ENCODE measurements at regions not wholly inside any gene's neighbourhood (a gene's known extent, or its start where the extent isn't known, plus 50 kb on each side); places are given as distances from the start of the nearest gene placed in this dataset.
A peak's percentile ranks its signal among the peaks of the same experiment; 100 is the strongest.

DNA sequence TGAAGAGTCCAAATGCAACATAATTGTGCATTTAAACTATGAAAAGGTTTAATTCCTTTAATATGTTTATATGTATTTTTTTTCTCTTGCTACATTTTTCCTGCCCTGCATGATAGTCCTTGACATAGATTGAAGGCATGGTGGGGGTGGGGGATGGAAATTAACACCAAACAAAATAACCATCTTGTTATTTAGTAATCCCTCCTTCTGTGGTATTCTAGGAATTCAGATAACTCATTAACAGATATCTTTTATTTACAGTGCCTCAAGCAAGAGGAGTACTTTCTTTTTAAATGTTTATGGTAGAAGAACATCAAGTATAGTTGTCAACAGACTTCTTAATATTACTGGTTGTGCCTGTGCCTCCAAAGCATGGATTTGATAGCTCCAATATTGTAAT lies 337.6 kb upstream of the SEMA3A start:
- in situ Hi-C loops (cut with HindIII; ENCODE audit: low pct_unique_long_range_greater_than_20kb, low sequenced_read_pairs), result no loop called here
- Histone ChIP-seq H3K9me3 (ENCODE audit: control insufficient read depth, insufficient read depth, low read depth, low read length) (no peaks in the 10 kb centered on the region), H3K27ac (ENCODE audit: low read length) (peak overlapping the region; percentile 49; the same call in 1 of the 2 replicates), H3K36me3 (ENCODE audit: control insufficient read depth, insufficient read depth, low read length) (no peaks in the 10 kb centered on the region; the same call in 1 of the 2 replicates), H3K4me3 (ENCODE audit: low read depth in 2 of 2, low read length in 2 of 2) (no peak overlapping the region), H3K27me3 (ENCODE audit: control insufficient read depth, insufficient read depth, low read length) (no peaks in the 10 kb centered on the region), H3K4me1 (ENCODE audit: control insufficient read depth, insufficient read depth, low read length) (peaks cover 11% of the 10 kb centered on the region)
- BruUV-seq (replicated peaks), result no TSS peak
- DNase-seq (ENCODE audit: low read depth, low spot score) (no peak), ATAC-seq (no peak)
- intact Hi-C loops (cut with micrococcal nuclease; ENCODE audit: unreplicated experiment), result no loop called here
- CTCF ChIA-PET, result no interaction called here
- TF ChIP-seq SIN3A (IDR thresholded peaks at IDR 0.05; ENCODE audit: borderline replicate concordance, insufficient read depth, low read depth, low read length) (no peak), CTCF (IDR thresholded peaks at IDR 0.05) (no peak), TCF7L2 (IDR thresholded peaks at IDR 0.05; ENCODE audit: low read depth, low read length) (no peak), POLR2AphosphoS5 (IDR thresholded peaks at IDR 0.05; ENCODE audit: low read depth, low read length) (no peak)
- TF ChIP-seq, protein P1, sequence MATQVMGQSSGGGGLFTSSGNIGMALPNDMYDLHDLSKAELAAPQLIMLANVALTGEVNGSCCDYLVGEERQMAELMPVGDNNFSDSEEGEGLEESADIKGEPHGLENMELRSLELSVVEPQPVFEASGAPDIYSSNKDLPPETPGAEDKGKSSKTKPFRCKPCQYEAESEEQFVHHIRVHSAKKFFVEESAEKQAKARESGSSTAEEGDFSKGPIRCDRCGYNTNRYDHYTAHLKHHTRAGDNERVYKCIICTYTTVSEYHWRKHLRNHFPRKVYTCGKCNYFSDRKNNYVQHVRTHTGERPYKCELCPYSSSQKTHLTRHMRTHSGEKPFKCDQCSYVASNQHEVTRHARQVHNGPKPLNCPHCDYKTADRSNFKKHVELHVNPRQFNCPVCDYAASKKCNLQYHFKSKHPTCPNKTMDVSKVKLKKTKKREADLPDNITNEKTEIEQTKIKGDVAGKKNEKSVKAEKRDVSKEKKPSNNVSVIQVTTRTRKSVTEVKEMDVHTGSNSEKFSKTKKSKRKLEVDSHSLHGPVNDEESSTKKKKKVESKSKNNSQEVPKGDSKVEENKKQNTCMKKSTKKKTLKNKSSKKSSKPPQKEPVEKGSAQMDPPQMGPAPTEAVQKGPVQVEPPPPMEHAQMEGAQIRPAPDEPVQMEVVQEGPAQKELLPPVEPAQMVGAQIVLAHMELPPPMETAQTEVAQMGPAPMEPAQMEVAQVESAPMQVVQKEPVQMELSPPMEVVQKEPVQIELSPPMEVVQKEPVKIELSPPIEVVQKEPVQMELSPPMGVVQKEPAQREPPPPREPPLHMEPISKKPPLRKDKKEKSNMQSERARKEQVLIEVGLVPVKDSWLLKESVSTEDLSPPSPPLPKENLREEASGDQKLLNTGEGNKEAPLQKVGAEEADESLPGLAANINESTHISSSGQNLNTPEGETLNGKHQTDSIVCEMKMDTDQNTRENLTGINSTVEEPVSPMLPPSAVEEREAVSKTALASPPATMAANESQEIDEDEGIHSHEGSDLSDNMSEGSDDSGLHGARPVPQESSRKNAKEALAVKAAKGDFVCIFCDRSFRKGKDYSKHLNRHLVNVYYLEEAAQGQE (IDR thresholded peaks at IDR 0.05; ENCODE audit: insufficient read depth in 1 of 2, low read depth in 2 of 2, low read length in 1 of 2), result no peak
- POLR2A ChIA-PET, result no interaction called here

GRCh38 chr7:84529480-84530205 lies 335.1 kb upstream of the SEMA3A start:
- POLR2A ChIA-PET, result no interaction called here
- Histone ChIP-seq H3K4me3 (ENCODE audit: low read depth in 2 of 2, low read length in 2 of 2) (no peak overlapping the region), H3K27ac (ENCODE audit: low read length) (peak overlapping the region; percentile 61), H3K9me3 (ENCODE audit: control insufficient read depth, insufficient read depth, low read depth, low read length) (no peaks in the 10 kb centered on the region), H3K4me1 (ENCODE audit: control insufficient read depth, insufficient read depth, low read length) (peaks cover 8% of the 10 kb centered on the region), H3K27me3 (ENCODE audit: control insufficient read depth, insufficient read depth, low read length) (no peaks in the 10 kb centered on the region), H3K36me3 (ENCODE audit: control insufficient read depth, insufficient read depth, low read length) (no peaks in the 10 kb centered on the region; the same call in 1 of the 2 replicates)
- DNase-seq (ENCODE audit: low read depth, low spot score) (peak; percentile 87), ATAC-seq (peak; percentile 98)
- no TSS peak for BruUV-seq (replicated peaks)
- CTCF ChIA-PET, result no interaction called here
- peak; percentile 59; the same call in 1 of the 2 replicates for TF ChIP-seq POLR2AphosphoS5 (IDR thresholded peaks at IDR 0.05; ENCODE audit: low read depth, low read length)
- TF ChIP-seq TCF7L2 (IDR thresholded peaks at IDR 0.05; ENCODE audit: low read depth, low read length), result peak; percentile 86
- no peak for TF ChIP-seq CTCF (IDR thresholded peaks at IDR 0.05)
- no peak for TF ChIP-seq SIN3A (IDR thresholded peaks at IDR 0.05; ENCODE audit: borderline replicate concordance, insufficient read depth, low read depth, low read length)
- in situ Hi-C loops (cut with HindIII; ENCODE audit: low pct_unique_long_range_greater_than_20kb, low sequenced_read_pairs), result no loop called here
- intact Hi-C loops (cut with micrococcal nuclease; ENCODE audit: unreplicated experiment), result no loop called here
